Thyroid gland (tissue), 4 donors: ENCODE measurements at regions not wholly inside any gene's neighbourhood (a gene's known extent, or its start where the extent isn't known, plus 50 kb on each side); places are given as distances from the start of the nearest gene placed in this dataset.

Source experiments
- POLR2A ChIP-seq, 2 donors: fragments of 450-650 bp; IDR thresholded peaks; one replicate each; pipeline ENCODE4 v1.6.1; 2017; ENCODE audit warnings: antibody characterized with exemption in 2 of 2, mild to moderate bottlenecking in 2 of 2, moderate library complexity in 1 of 2
- TF ChIP-seq, protein P1 (sequence below), 6 experiments: fragments of 200-600 bp in 3 of 6; fragments of 450-650 bp in 3 of 6; sonication (generic) in 3 of 6; IDR thresholded peaks; one replicate each; pipeline ENCODE4 v1.5.1; 2016 to 2019; ENCODE audit warnings: antibody characterized with exemption in 6 of 6, mild to moderate bottlenecking in 2 of 6, inconsistent platforms in 1 of 6, moderate library complexity in 1 of 6

DNA sequence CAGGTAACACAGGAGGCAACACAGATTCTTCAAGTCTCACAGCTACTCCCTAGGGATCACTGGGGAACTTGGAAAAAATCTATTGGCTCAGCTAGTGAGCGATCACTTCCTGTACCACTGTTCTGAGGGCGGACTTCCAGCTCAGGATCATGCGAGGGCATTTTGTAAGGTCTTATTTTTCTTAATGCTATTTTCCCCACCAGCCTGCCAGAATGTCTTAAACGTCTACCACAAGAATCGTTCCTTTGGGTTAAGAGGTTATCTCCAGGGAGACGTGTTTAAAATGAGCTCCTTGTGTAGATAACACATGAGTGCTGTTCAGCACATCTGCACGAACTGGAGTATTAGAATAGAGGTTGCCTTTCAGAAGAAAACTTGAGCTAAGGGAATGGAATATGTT lies 162.6 kb downstream of the ETNK1 start:
- no peak for TF ChIP-seq POLR2A (IDR thresholded peaks at IDR 0.05)
- TF ChIP-seq, protein P1, sequence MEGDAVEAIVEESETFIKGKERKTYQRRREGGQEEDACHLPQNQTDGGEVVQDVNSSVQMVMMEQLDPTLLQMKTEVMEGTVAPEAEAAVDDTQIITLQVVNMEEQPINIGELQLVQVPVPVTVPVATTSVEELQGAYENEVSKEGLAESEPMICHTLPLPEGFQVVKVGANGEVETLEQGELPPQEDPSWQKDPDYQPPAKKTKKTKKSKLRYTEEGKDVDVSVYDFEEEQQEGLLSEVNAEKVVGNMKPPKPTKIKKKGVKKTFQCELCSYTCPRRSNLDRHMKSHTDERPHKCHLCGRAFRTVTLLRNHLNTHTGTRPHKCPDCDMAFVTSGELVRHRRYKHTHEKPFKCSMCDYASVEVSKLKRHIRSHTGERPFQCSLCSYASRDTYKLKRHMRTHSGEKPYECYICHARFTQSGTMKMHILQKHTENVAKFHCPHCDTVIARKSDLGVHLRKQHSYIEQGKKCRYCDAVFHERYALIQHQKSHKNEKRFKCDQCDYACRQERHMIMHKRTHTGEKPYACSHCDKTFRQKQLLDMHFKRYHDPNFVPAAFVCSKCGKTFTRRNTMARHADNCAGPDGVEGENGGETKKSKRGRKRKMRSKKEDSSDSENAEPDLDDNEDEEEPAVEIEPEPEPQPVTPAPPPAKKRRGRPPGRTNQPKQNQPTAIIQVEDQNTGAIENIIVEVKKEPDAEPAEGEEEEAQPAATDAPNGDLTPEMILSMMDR (IDR thresholded peaks at IDR 0.05): no peak
